HT-29 (cell line): ENCODE measurements at regions not wholly inside any gene's neighbourhood (a gene's known extent, or its start where the extent isn't known, plus 50 kb on each side); places are given as distances from the start of the nearest gene placed in this dataset.
"Not testable (repeated sequence)": the region's sequence is repeated elsewhere in the genome, so short reads cannot be mapped to it uniquely, and the experiment has no call there.

ENCODE experiments used
- DNase-seq: peaks from one replicate; pipeline ENCODE4 v3.0.0-alpha.2; 2015; ENCODE audit warnings: low spot score

- DNase-seq, result peak; percentile 16
Measured at GRCh38 chr5:109989994-109990722, 300.4 kb downstream of the MAN2A1 start.

GRCh38 chr5:109990723-109991359 lies 301.1 kb downstream of the MAN2A1 start:
- DNase-seq, result no peak

GRCh38 chr5:109992264-109992915 lies 302.7 kb downstream of the MAN2A1 start:
- no peak for DNase-seq

GRCh38 chr5:109994135-109994534 lies 304.4 kb downstream of the MAN2A1 start:
- DNase-seq, result no peak

GRCh38 chr5:109996246-109996645 lies 306.5 kb downstream of the MAN2A1 start:
- no peak for DNase-seq

- DNase-seq, result no peak
Measured at GRCh38 chr5:109997161-109997560, 307.4 kb downstream of the MAN2A1 start.

GRCh38 chr5:109998208-109998607 lies 308.5 kb downstream of the MAN2A1 start:
- no peak for DNase-seq

- no peak for DNase-seq
Measured at GRCh38 chr5:109998726-109999125, 309.0 kb downstream of the MAN2A1 start.

GRCh38 chr5:110001648-110002047 lies 311.9 kb downstream of the MAN2A1 start:
- no peak for DNase-seq

- no peak for DNase-seq
Measured at GRCh38 chr5:110002652-110003051, 312.9 kb downstream of the MAN2A1 start.

- DNase-seq, result not testable (repeated sequence)
Measured at GRCh38 chr5:110005907-110006562, 316.3 kb downstream of the MAN2A1 start.

GRCh38 chr5:110007101-110007500 lies 317.4 kb downstream of the MAN2A1 start:
- DNase-seq, result no peak

GRCh38 chr5:110008131-110008530 lies 318.4 kb downstream of the MAN2A1 start:
- no peak for DNase-seq

- DNase-seq, result no peak
Measured at GRCh38 chr5:110012145-110012544, 322.4 kb downstream of the MAN2A1 start.

- no peak for DNase-seq
Measured at GRCh38 chr5:110013017-110013416, 323.3 kb downstream of the MAN2A1 start.

- DNase-seq, result no peak
Measured at GRCh38 chr5:110017854-110018253, 328.1 kb downstream of the MAN2A1 start.

GRCh38 chr5:110018509-110018908 lies 328.8 kb downstream of the MAN2A1 start:
- no peak for DNase-seq

- DNase-seq, result no peak
Measured at GRCh38 chr5:110019119-110019518, 329.4 kb downstream of the MAN2A1 start.

- no peak for DNase-seq
Measured at GRCh38 chr5:110019780-110020179, 330.1 kb downstream of the MAN2A1 start.

- no peak for DNase-seq
Measured at GRCh38 chr5:110021251-110021650, 331.5 kb downstream of the MAN2A1 start.

- no peak for DNase-seq
Measured at GRCh38 chr5:110025160-110025559, 335.4 kb downstream of the MAN2A1 start.
